HG02759 (cell line): ENCODE measurements at regions not wholly inside any gene's neighbourhood (a gene's known extent, or its start where the extent isn't known, plus 50 kb on each side); places are given as distances from the start of the nearest gene placed in this dataset.

Source experiments
- ATAC-seq: cut with Tn5 transposase; IDR thresholded peaks from one replicate; pipeline ENCODE4 v1.9.1; 2021; ENCODE audit warnings: mild to moderate bottlenecking, moderate library complexity; ENCODE audit not compliant: unreplicated experiment

DNA sequence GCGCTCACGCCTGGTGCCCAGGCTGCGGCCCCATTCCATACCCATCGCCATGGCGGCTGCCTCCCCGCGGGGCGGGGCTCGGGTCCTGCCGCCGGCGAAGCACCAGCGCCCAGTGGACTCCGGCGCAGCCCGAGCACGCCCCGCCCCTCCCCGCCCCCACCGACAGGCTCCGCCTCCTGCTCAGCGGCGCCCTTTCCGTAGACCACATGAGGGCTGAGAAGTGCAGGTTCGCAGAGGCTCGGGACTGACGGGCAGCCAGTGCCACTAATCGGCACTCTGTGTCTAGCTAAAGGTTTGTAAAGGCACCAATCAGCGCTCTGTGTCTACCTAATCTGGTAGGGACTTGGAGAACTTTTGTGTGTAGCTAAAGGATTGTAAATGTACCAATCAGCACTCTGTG is 352.2 kb upstream of the AMELY start:
- no peak for ATAC-seq

DNA sequence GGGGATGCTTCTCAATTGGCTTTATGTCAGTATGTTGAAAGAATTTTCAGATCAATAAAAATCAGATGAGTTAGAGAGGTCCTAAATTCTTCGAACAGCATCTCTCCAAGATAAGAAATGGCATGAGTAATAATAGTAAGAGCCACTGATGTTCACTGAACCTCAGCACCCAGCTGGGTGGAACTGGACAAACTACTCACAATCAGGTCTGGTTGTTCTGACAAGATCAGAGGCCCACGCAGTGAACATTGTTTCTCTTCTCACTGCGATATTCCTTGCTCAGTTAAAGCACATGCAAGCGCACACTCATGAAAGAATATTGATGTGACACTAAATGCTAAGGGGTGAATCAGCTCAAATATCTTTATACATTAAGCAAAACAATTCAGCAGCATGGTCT is 351.0 kb upstream of the AMELY start:
- ATAC-seq = no peak

DNA sequence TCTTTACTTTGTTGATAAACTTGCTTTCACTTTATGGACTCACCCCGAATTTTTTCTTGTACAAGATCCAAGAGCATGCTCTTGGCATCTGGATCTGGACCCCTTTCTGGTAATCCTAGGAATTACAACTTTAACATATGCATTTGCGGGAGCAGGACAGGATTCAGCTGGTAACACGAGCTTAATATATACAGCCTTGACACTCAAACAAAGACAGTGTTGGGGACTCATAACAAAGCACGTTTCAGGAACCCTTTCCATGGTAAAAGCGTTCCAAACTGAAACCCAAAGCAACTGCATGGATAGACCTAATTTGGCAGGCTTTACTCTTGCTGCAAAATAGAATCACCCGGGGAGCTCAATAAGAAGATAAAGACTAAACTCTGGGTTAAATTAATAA is 349.7 kb upstream of the AMELY start:
- ATAC-seq = no peak

DNA sequence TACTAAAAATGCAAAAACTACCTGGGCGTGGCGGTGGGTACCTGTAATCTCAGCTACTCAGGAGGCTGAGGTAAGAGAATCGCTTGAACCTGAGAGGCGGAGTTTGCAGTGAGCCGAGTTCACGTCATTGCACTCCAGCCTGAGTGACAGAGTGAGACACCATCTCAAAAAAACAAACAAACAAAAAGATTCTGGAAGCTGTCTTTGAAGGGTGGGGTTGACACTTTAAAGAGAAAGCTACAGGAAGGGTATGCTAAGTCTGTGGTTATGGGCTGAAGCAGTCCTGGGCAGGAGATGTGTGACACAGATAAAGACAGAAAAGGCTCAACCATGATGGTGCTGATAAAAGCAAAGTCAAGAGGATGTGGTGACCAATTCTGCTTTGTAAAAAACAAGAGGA is 328.5 kb upstream of the AMELY start:
- ATAC-seq = no peak

DNA sequence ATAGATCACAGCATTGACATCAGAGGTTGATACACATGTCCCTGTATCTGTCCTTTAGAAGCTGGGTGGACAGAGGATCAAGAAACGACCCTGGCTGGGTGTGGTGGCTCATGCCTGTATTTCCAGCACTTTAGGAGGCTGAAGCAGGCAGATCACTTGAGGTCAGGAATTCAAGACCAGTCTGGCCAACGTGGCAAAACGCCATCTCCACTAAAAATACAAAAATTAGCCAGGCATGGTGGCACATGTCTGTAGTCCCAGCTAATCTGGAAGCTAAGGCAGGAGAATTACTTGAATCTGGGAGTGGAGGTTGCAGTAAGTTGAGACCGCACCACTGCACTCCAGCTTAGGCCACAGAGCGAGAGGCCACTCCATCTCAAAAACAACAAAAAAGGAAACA is 300.4 kb upstream of the AMELY start:
- ATAC-seq = no peak

DNA sequence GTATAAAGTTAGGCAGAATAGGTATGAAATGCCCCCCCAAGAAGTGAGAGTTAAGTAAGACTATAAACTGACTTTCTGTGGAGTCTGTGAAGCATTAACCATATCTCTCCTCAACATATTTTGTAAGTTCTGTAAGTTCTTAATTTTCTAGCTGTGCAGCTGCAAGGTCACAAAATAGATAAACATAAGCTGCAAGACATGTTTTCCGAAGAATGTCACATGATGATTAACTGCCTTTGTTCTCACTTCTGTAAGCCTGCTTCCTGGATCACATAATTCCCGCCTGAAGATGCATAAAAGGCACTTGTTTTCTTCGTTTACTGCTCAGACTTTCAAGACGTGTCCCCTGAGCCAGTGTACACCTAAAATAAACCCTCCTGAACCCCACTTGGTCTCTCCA is 292.9 kb upstream of the AMELY start:
- ATAC-seq = no peak

DNA sequence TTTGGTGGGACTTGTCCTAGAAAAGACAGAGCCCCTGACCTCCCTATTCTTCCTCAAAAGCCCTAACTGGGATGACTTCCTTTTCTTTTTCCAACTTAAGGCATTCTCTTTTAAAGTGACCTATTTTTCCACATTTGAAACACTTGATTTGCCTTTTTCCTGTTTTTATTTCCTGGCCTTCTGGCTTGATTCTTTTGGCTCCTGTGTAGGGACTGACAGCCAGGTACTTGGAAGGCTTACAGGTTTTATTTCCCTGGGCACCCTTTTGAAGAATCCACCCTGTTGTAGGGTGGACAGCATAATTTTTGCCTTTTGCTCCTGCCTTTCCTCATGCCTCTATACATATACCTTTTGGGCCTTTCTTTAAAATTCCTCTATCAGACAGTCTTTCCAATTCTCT is 271.0 kb upstream of the AMELY start:
- no peak for ATAC-seq

DNA sequence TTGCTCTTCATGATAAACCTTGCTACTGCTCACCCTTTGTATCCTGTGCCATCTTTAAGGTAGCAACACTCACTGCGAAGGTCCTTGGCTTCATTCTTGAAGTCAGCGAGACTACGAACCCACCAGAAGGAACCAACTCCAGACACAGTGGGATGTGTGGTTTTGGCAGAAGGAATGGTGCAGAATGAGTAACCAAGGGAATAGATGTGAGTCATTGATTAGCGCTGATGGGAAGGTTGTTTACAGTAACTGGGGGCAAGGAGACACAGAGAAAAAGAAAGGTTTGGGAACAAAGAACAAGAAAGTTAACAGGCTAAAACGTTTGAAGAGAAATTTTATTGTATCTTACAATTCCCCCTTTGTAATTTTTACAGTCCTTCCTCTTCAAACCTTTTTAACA is 266.1 kb upstream of the AMELY start:
- no peak for ATAC-seq

DNA sequence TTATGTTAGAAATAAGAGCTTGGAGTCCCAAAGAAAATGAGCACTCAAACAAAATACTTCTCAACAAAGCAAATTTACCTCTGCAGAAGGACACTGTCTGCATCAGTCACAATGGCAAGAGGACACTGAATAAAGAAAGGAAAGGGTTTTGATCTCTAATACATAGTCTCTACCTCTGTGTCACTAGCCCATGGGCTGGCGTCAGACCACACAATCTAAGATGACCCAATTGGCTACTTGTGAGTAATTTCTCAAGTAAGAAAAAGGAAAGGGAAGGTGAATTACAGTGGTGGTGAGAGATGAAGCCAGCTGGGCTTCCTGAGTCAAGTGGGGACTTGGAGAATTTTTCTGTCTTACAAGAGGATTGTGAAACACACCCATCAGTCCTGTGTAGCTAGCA is 257.9 kb upstream of the AMELY start:
- ATAC-seq = no peak

DNA sequence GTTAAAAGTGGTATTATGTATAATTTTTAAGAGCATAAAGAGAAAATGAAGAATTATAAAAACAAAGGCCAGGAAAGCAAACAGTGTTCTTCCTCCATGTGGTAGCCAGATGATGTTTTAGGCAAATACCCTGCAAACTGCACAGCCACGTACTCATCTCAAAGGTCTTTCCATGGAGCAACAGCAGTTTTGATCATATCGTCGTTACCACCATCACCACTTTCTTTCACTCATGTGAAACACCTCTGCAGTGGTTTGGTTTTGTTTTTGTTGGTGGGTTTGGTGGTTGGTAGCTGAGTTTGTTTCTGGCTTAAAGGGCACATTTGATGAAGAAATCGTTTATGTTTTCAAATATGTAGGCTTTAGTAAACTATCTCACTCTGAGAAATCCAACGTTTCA is 229.9 kb upstream of the AMELY start:
- no peak for ATAC-seq
